ENCODE measurements at regions not wholly inside any gene's neighbourhood (a gene's known extent, or its start where the extent isn't known, plus 50 kb on each side); places are given as distances from the start of the nearest gene placed in this dataset.

DNA sequence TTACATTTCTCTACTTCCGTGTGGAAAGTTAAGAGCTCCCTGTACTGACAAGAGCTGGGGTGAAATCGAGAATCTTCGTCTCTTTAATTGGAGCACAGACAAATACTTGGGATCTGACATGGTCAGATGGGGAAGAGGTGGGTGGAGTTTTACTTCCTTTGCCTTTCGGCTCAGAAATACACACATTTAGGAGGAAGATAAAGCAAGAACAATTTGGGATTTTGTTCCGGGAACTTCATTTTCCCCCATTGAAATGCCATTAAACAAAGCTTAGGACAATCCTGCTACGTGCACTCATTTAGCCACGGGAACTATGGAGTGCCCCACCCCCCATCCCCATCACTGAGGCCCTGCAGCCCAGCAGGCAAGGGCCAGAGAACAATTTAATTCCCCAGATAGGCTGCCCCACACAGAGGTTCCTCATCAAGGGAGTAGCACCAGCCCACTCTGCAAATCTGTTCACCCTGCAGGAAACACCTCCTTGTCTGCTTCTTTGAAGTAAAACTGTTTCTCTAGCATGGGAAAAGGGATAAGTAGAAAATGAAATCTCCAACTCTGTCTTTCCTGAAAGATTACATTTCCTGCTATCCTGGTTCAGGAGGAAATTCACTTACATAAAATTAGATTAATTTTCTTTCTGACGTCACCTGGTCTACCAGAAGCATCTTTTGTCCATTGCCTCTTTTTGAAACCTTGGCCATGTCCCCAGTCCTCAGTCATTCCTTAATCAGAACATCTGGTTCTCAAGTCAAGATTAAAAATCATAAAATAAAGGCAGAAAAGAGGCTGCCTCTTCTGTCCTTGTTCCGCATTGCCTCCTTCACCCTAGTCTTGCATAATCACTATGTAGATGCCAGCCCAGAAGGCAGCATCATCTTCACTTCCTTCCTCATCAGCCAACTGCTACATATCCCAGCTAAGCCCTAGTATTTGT lies 206.4 kb downstream of the ENC1 start:
- DNase-seq (ENCODE audit: low read depth) = peak; percentile 47
- TF ChIP-seq, protein P1, sequence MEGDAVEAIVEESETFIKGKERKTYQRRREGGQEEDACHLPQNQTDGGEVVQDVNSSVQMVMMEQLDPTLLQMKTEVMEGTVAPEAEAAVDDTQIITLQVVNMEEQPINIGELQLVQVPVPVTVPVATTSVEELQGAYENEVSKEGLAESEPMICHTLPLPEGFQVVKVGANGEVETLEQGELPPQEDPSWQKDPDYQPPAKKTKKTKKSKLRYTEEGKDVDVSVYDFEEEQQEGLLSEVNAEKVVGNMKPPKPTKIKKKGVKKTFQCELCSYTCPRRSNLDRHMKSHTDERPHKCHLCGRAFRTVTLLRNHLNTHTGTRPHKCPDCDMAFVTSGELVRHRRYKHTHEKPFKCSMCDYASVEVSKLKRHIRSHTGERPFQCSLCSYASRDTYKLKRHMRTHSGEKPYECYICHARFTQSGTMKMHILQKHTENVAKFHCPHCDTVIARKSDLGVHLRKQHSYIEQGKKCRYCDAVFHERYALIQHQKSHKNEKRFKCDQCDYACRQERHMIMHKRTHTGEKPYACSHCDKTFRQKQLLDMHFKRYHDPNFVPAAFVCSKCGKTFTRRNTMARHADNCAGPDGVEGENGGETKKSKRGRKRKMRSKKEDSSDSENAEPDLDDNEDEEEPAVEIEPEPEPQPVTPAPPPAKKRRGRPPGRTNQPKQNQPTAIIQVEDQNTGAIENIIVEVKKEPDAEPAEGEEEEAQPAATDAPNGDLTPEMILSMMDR (IDR thresholded peaks at IDR 0.05; ENCODE audit: low read length, missing control alignments) = no peak
- H3K4me3 ChIP-seq (replicated peaks; ENCODE audit: low read depth, low read length) = peak overlapping the region; percentile 36

- peak; percentile 90 for DNase-seq (ENCODE audit: low read depth)
- TF ChIP-seq, protein P1 (IDR thresholded peaks at IDR 0.05; ENCODE audit: low read length, missing control alignments) = no peak
- peak overlapping the region; percentile 36 for H3K4me3 ChIP-seq (replicated peaks; ENCODE audit: low read depth, low read length)
Measured at GRCh38 chr5:74433255-74433895, 207.2 kb downstream of the ENC1 start.

DNA sequence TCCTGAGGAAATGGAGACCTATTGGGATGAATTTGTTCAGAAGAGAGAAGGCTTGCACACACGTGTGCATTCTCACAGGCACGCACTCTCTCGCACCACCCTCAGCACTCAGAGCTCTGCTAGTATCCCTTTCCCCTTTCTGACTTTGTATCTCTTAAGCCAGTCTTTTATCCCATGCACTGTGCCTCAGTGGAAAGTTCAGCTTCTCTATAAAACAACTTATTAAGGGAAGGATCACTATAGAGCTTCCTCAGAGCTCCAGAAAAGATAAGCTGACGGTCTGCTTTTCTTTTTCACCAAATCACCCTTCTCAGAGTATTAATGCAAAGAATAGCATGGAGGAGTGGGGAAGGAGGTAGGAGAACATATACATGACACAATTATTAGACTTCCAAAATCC lies 207.8 kb downstream of the ENC1 start:
- H3K4me3 ChIP-seq (replicated peaks; ENCODE audit: low read depth, low read length) = no peak overlapping the region
- TF ChIP-seq, protein P1 (IDR thresholded peaks at IDR 0.05; ENCODE audit: low read length, missing control alignments) = no peak
- no peak for DNase-seq (ENCODE audit: low read depth)

DNA sequence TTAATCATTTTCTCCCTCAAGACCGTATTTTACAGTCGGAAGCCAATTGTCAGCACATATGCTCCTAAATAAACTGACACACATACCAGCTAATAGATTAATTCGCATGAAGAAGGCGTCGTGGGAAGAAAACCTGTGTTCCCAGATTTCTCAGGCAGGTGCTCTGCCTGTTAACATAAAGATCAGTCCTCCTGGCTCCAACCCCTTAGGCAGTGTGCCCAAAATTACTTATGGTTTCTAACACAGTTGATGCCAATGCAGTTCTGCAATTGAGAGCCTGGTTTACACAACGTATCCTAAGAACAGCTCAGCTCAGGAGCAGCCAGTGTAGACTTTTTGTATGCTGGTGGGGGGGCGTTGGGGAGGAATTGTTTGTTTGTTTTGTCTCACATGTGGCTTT lies 208.3 kb downstream of the ENC1 start:
- no peak for DNase-seq (ENCODE audit: low read depth)
- TF ChIP-seq, protein P1 (IDR thresholded peaks at IDR 0.05; ENCODE audit: low read length, missing control alignments) = no peak
- H3K4me3 ChIP-seq (replicated peaks; ENCODE audit: low read depth, low read length) = no peak overlapping the region

GRCh38 chr5:74431290-74431669 lies 209.2 kb downstream of the ENC1 start:
- no peak for DNase-seq (ENCODE audit: low read depth)
- TF ChIP-seq, protein P1 (IDR thresholded peaks at IDR 0.05; ENCODE audit: low read length, missing control alignments) = no peak
- no peak overlapping the region for H3K4me3 ChIP-seq (replicated peaks; ENCODE audit: low read depth, low read length)

DNA sequence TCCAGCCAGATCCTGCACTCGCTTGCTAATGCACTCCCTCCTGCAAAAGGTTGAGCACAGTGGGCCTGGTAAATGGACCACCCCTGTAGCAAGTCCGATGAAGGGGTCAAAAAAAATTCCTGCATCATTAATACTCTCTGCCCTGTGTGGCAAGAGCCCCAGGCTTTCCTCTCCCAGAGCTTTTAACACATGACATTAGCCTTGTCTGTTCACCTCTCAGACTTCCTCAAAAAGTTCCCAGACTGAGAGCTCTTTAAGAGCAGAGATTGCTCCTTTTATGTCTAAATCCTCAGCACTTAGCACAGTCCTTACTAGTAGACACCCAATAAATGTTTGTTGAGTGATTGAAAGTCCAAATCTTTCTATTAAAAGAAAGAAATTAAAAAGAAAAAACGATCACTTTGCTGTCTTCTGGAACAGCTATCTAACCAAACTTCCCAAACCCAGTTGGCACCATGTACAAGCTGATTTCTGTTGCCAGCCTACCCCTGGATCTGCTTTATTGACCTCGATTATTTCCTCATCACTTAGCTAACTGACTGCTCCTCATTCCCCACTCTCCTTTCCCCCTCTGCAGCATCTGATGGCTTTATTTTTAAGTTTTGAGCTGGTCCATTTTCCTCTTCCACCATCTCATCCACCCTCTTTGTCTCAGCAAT lies 209.8 kb downstream of the ENC1 start:
- no peak for DNase-seq (ENCODE audit: low read depth)
- H3K4me3 ChIP-seq (replicated peaks; ENCODE audit: low read depth, low read length) = no peak overlapping the region
- TF ChIP-seq, protein P1 (IDR thresholded peaks at IDR 0.05; ENCODE audit: low read length, missing control alignments) = no peak
